ENCODE measurements at regions not wholly inside any gene's neighbourhood (a gene's known extent, or its start where the extent isn't known, plus 50 kb on each side); places are given as distances from the start of the nearest gene placed in this dataset.

DNA sequence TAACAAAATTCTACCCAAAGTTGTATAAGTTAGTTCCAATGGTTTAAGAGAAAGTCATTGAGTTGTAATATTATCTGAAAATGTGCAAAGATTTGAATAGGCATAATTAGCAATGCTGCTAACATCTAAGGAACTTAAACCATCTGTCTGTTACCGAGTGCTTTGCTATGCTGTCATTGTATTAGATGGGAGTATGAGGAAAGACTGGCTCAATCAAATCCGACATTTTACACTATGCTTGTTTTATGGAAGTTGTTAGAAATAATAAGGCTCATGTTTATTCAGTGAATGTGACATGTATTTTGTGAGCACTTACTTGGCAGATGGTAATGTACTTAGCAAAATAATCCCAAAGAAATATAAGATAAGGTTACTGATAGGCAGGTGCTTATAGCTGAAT lies 1715.1 kb downstream of the PCDH7 start:
- TF ChIP-seq CTCF (IDR thresholded peaks at IDR 0.05) (no peak), ZFX (IDR thresholded peaks at IDR 0.05; ENCODE audit: borderline replicate concordance) (no peak)

Measured in 22Rv1 (cell line).